ENCODE measurements at regions not wholly inside any gene's neighbourhood (a gene's known extent, or its start where the extent isn't known, plus 50 kb on each side); places are given as distances from the start of the nearest gene placed in this dataset.

GRCh38 chr2:58922245-58922644, 681.1 kb upstream of the FANCL start:
- no peak overlapping the region for H3K27ac ChIP-seq
- TF ChIP-seq CTCF (IDR thresholded peaks at IDR 0.05), result no peak
- no peak for ATAC-seq (ENCODE audit: insufficient number of reproducible peaks, low FRiP score, low read depth)

GRCh38 chr2:58921676-58922075, 680.6 kb upstream of the FANCL start:
- DNase-seq (ENCODE audit: low spot score), result no peak
- H3K4me1 ChIP-seq (ENCODE audit: control insufficient read depth in 1 of 2, low read depth in 2 of 2), result no peaks in the 10 kb centered on the region
- no peaks in the 10 kb centered on the region for H3K36me3 ChIP-seq
- H3K27ac ChIP-seq, result no peak overlapping the region
- no peak for TF ChIP-seq CTCF (IDR thresholded peaks at IDR 0.05)
- no peaks in the 10 kb centered on the region for H3K9me3 ChIP-seq
- H3K4me3 ChIP-seq, result no peak overlapping the region
- no peaks in the 10 kb centered on the region for H3K27me3 ChIP-seq (replicated peaks; ENCODE audit: insufficient read depth)
- no peak for ATAC-seq (ENCODE audit: insufficient number of reproducible peaks, low FRiP score, low read depth)

More at GRCh38 chr2:58922245-58922644, 681.1 kb upstream of the FANCL start:
- no peak for DNase-seq (ENCODE audit: low spot score)
- Histone ChIP-seq H3K9me3 (no peaks in the 10 kb centered on the region), H3K36me3 (no peaks in the 10 kb centered on the region), H3K27me3 (replicated peaks; ENCODE audit: insufficient read depth) (no peaks in the 10 kb centered on the region), H3K4me1 (ENCODE audit: control insufficient read depth in 1 of 2, low read depth in 2 of 2) (no peaks in the 10 kb centered on the region), H3K4me3 (no peak overlapping the region)

GRCh38 chr2:58920001-58920400, 678.9 kb upstream of the FANCL start:
- no peak for TF ChIP-seq CTCF (IDR thresholded peaks at IDR 0.05)
- no peak for DNase-seq (ENCODE audit: low spot score)
- ATAC-seq (ENCODE audit: insufficient number of reproducible peaks, low FRiP score, low read depth), result no peak

GRCh38 chr2:58919316-58919715, 678.2 kb upstream of the FANCL start:
- H3K4me3 ChIP-seq, result no peak overlapping the region
- no peaks in the 10 kb centered on the region for H3K9me3 ChIP-seq
- no peaks in the 10 kb centered on the region for H3K36me3 ChIP-seq
- DNase-seq (ENCODE audit: low spot score), result no peak
- H3K4me1 ChIP-seq (ENCODE audit: control insufficient read depth in 1 of 2, low read depth in 2 of 2), result no peaks in the 10 kb centered on the region
- H3K27me3 ChIP-seq (replicated peaks; ENCODE audit: insufficient read depth), result no peaks in the 10 kb centered on the region
- TF ChIP-seq CTCF (IDR thresholded peaks at IDR 0.05), result no peak
- no peak overlapping the region for H3K27ac ChIP-seq
- no peak for ATAC-seq (ENCODE audit: insufficient number of reproducible peaks, low FRiP score, low read depth)

More at GRCh38 chr2:58920001-58920400, 678.9 kb upstream of the FANCL start:
- Histone ChIP-seq H3K9me3 (no peaks in the 10 kb centered on the region), H3K4me1 (ENCODE audit: control insufficient read depth in 1 of 2, low read depth in 2 of 2) (no peaks in the 10 kb centered on the region), H3K27ac (no peak overlapping the region), H3K36me3 (no peaks in the 10 kb centered on the region), H3K4me3 (no peak overlapping the region), H3K27me3 (replicated peaks; ENCODE audit: insufficient read depth) (no peaks in the 10 kb centered on the region)

GRCh38 chr2:58918141-58918540, 677.0 kb upstream of the FANCL start:
- no peaks in the 10 kb centered on the region for H3K9me3 ChIP-seq
- H3K4me1 ChIP-seq (ENCODE audit: control insufficient read depth in 1 of 2, low read depth in 2 of 2), result no peaks in the 10 kb centered on the region

More at GRCh38 chr2:58918141-58918540, 677.0 kb upstream of the FANCL start:
- H3K36me3 ChIP-seq, result no peaks in the 10 kb centered on the region
- no peak for ATAC-seq (ENCODE audit: insufficient number of reproducible peaks, low FRiP score, low read depth)
- no peak overlapping the region for H3K27ac ChIP-seq
- no peak for TF ChIP-seq CTCF (IDR thresholded peaks at IDR 0.05)
- no peaks in the 10 kb centered on the region for H3K27me3 ChIP-seq (replicated peaks; ENCODE audit: insufficient read depth)
- DNase-seq (ENCODE audit: low spot score), result no peak
- H3K4me3 ChIP-seq, result no peak overlapping the region
